ENCODE measurements at regions not wholly inside any gene's neighbourhood (a gene's known extent, or its start where the extent isn't known, plus 50 kb on each side); places are given as distances from the start of the nearest gene placed in this dataset.

DNA sequence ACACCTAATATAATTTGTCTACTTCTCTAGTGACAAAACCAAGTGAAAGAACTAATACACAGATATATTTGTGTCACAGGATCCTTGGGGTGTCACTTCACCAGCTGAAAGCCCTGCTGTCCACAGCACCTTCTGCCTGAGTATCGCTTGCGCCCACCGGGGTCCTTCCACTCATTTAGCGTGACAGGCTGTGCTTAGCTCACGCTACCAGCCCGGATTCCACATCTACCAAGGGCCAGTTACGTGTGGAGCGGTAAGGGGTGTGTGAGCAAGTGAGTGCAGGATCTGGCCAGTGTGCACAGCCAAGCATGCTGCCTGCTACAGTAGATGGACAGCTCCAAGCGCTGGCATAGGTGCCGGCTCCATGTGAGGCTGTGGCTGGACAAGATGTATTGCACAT is 810.9 kb downstream of the NSUN3 start:
- TF ChIP-seq, protein P1, sequence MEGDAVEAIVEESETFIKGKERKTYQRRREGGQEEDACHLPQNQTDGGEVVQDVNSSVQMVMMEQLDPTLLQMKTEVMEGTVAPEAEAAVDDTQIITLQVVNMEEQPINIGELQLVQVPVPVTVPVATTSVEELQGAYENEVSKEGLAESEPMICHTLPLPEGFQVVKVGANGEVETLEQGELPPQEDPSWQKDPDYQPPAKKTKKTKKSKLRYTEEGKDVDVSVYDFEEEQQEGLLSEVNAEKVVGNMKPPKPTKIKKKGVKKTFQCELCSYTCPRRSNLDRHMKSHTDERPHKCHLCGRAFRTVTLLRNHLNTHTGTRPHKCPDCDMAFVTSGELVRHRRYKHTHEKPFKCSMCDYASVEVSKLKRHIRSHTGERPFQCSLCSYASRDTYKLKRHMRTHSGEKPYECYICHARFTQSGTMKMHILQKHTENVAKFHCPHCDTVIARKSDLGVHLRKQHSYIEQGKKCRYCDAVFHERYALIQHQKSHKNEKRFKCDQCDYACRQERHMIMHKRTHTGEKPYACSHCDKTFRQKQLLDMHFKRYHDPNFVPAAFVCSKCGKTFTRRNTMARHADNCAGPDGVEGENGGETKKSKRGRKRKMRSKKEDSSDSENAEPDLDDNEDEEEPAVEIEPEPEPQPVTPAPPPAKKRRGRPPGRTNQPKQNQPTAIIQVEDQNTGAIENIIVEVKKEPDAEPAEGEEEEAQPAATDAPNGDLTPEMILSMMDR (IDR thresholded peaks at IDR 0.05): no peak
- no peak for TF ChIP-seq POLR2A (IDR thresholded peaks at IDR 0.05)
